Heart left ventricle (tissue), 13 donors: ENCODE measurements at regions not wholly inside any gene's neighbourhood (a gene's known extent, or its start where the extent isn't known, plus 50 kb on each side); places are given as distances from the start of the nearest gene placed in this dataset.

ENCODE experiments used
- POLR2A ChIP-seq, 2 donors: fragments of 450-650 bp; IDR thresholded peaks; one replicate each; pipeline ENCODE4 v1.6.1; 2017; ENCODE audit warnings: antibody characterized with exemption in 2 of 2, mild to moderate bottlenecking in 2 of 2, moderate library complexity in 2 of 2
- TF ChIP-seq, protein P1 (sequence below), 12 donors: fragments of 200-600 bp; sonication (generic) in 4 of 12; IDR thresholded peaks; one replicate each; pipeline versions ENCODE4 v1.5.0 to v1.8.0; 2018 to 2022; ENCODE audit warnings: antibody characterized with exemption in 12 of 12, mild to moderate bottlenecking in 5 of 12
- donor health status: ischemic (EF 13 %, LVEDD 7.1; RV severe dilation, severe dysfunction).
- donor health status: DM: no; HTN: yes; CAD: no.
- donor health status: DM: no; HTN: no; CAD: no.
- donor health status: ischemic (EF 25% LVEDD 6.9; RV normal size, moderate dysfunction).
- donor health status: ischemic (EF 25% LVEDD 5.7; RV mildly dilated, moderate dysfunction).
- donor health status: ischemic (EF 35%, LVEDD 5.7; RV mildly dilated, moderate dysfunction).
- donor health status: nonischemic (EF 11% LVEDD 7.7; RV severe dilation, severe dysfunction).
- donor health status: DM: yes; HTN: yes; CAD: no.
- donor health status: PGD.
- donor health status: ischemic (EF 29% LVEDD 5.4; RV normal size, mild dysfunction).
- donor health status: nonischemic (EF 23%, LVEDD 6.1; RV moderate dilation, normal function).

GRCh38 chr4:126526335-126526734, 1106.4 kb upstream of the INTU start:
- TF ChIP-seq, protein P1, sequence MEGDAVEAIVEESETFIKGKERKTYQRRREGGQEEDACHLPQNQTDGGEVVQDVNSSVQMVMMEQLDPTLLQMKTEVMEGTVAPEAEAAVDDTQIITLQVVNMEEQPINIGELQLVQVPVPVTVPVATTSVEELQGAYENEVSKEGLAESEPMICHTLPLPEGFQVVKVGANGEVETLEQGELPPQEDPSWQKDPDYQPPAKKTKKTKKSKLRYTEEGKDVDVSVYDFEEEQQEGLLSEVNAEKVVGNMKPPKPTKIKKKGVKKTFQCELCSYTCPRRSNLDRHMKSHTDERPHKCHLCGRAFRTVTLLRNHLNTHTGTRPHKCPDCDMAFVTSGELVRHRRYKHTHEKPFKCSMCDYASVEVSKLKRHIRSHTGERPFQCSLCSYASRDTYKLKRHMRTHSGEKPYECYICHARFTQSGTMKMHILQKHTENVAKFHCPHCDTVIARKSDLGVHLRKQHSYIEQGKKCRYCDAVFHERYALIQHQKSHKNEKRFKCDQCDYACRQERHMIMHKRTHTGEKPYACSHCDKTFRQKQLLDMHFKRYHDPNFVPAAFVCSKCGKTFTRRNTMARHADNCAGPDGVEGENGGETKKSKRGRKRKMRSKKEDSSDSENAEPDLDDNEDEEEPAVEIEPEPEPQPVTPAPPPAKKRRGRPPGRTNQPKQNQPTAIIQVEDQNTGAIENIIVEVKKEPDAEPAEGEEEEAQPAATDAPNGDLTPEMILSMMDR (IDR thresholded peaks at IDR 0.05) = no peak
- TF ChIP-seq POLR2A (IDR thresholded peaks at IDR 0.05) = no peak
